GDM1 (cell line): ENCODE measurements at regions not wholly inside any gene's neighbourhood (a gene's known extent, or its start where the extent isn't known, plus 50 kb on each side); places are given as distances from the start of the nearest gene placed in this dataset.
"Not testable (repeated sequence)": the region's sequence is repeated elsewhere in the genome, so short reads cannot be mapped to it uniquely, and the experiment has no call there.

Experiments
- DNase-seq: peaks from one replicate; lab custom pipeline; 2025; lab: John Stamatoyannopoulos, UW

GRCh38 chr20:52008874-52009273 is 182.7 kb downstream of the ZFP64 start:
- no peak for DNase-seq

DNA sequence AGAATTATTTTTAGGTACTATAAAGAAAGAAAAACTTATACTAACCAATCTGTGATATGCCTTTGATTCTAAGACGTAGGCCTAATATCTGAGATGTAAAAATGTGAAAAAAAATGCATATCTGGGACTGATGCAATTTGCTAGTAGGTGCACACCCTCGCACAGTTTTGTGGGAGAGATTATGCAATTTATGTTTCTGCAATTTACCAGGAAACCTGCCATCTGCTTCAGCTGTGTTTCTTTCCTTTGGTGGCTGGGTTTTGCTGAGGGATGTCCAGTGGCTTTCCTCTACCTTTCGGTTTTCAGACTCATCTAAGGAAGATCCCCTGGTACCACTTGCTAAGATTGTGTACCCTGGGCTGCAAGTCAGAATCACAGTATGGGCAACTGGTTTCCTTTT is 186.9 kb downstream of the ZFP64 start:
- DNase-seq = no peak

DNA sequence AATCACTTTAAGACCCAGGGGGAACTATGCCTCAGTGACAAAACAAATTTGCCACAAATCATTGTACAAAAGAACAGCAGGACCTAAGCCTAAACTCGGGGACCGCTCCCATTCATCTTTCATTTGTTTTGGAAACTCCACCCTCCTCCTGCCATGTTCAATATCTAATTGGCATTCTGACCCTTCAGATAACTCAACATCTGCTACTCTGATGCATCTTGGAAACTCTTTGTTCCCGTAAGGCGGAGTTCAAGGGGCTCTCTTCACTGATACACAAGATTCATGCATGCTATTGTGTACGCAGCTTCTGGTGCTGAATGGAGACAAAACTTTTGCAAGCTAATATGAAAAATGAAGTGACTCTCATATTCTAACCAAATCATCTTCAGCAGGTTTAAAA is 187.6 kb downstream of the ZFP64 start:
- DNase-seq = no peak

DNA sequence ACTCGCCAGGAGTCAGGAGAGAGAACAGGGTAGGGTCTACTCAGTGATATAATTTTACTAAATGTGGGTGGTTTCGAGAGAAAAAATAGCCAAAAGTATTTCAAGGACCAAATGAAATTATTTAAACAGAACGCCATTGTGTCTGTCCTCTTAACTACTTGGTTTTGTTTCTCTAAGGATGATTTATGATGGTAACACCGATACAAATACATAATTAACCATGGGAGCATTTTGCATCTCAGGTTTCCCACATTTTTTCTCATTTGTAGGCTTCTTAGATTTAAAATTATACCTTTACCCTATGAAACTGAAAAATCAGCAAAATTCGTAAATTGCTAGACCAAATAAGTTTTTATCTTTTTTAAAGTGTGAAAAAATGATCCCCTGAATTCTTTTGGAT is 188.2 kb downstream of the ZFP64 start:
- no peak for DNase-seq

- DNase-seq = no peak
Observed at GRCh38 chr20:52001999-52002666, 189.4 kb downstream of the ZFP64 start.

GRCh38 chr20:51997281-51997936 is 194.2 kb downstream of the ZFP64 start:
- DNase-seq = not testable (repeated sequence)

DNA sequence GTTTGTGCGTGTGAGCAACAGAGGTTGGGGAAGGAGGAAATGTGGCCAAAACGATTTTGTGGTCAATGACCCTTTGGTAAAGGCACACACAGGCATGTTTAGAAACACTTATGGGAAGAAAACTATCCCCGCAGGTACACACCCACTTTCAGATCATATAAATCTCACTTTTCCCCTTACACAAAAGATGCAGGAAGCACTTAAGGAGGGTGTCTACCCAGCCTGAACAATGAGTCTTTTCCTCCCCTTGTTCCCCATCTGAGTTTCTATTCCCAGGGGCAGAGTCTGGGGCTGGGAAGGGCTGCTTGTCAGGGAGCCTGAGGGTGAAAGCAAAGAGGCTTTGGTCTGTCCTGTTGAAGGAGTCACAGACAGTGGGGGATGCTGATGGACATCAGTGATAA is 193.2 kb upstream of the SALL4 start:
- no peak for DNase-seq

GRCh38 chr20:51994751-51995417 is 192.6 kb upstream of the SALL4 start:
- no peak for DNase-seq

DNA sequence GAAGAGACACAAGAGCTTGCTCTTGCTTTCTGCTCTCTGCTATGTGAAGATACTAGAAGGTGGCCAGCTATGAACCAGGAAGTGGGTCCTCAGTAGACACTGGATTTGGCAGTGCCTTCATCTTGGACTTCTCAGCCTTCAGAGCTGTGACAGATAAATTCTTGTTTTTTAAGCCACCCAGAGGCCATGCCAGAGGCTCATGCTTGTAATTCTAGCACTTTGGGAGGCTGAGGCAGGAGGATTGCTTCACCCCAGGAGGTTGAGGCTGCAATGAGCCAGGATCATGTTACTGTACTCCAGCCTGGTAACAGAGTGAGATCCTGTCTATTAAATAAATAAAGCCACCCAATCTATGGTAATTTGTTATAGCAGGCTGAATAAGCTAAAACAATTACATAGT is 185.5 kb upstream of the SALL4 start:
- no peak for DNase-seq

- DNase-seq = no peak
Observed at GRCh38 chr20:51985013-51985415, 182.7 kb upstream of the SALL4 start.

- DNase-seq = no peak
Observed at GRCh38 chr20:51980277-51980676, 178.0 kb upstream of the SALL4 start.

- DNase-seq = no peak
Observed at GRCh38 chr20:51979226-51979625, 176.9 kb upstream of the SALL4 start.

DNA sequence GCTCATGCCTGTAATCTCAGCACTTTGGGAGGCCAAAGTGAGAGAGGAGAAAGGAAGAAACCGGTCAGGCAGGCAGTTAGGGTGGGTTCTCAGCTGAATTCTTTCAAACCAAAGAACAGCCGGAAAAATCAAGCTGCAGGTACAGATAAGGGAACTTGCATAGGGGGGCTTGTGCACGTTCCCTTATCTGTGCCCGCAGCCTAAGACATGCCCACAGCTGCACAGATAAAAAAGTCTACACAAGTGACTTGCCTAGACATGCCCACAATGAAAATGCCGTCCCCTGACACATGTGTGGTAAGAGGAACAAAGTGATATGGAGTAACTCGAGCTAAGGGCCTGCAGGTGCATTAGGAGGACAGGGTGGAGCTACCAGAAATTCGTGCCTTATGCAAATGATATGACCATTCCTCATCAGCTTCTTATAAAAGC is 175.8 kb upstream of the SALL4 start:
- no peak for DNase-seq

GRCh38 chr20:51972056-51972455 is 169.7 kb upstream of the SALL4 start:
- no peak for DNase-seq

- DNase-seq = no peak
Observed at GRCh38 chr20:51970858-51971257, 168.5 kb upstream of the SALL4 start.

GRCh38 chr20:51969191-51969590 is 166.9 kb upstream of the SALL4 start:
- no peak for DNase-seq

DNA sequence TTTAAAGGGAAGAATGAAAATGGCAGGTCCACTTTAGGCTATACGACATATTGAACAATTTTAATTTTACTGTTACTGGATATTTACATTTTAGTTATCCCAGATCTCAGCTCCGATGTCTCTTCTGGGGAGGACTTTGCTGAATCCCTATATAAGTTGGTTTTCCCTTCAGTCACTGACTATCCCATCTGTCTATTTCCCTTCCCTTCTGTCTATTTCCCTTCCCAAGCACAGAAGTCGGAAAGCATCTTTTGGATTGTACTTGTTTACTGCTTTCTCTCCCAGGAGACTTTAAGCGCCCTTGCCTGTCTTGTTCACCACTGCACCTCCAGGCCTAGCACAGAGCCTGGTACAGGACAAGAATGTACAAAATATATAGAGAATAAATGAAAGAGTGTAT is 165.8 kb upstream of the SALL4 start:
- no peak for DNase-seq

DNA sequence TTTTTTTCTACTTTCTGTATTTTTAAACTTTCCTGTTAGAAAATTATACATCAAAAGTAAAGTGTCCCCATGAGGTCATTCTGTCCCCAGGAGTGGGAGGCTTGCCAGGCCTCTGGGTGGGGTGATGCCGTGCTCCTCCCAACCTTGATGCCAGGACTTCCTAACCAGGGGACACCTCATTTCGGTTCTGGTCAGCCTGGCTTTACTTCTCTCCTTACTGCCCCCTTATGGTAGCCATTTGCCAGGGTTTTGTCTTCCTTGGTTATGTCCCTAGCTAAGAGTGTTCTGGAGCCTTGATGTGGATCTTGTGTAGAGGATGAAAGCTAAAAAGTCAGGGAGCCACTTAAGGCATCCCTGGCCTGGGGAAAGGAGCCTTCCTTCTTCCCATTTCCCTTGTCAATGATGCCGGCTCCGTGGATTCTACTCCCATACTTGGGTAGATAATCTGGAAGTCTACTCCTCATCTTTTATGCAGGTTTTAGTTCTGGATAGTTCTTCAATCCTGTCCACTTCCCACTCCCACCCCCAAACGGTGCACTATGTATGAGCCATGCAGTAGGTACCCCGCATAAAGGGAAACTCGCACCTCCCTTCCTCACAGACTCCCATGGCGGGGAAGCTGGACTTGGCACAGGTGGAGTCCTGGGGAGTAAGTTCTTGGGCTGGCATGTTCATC is 164.1 kb upstream of the SALL4 start:
- DNase-seq = no peak

DNA sequence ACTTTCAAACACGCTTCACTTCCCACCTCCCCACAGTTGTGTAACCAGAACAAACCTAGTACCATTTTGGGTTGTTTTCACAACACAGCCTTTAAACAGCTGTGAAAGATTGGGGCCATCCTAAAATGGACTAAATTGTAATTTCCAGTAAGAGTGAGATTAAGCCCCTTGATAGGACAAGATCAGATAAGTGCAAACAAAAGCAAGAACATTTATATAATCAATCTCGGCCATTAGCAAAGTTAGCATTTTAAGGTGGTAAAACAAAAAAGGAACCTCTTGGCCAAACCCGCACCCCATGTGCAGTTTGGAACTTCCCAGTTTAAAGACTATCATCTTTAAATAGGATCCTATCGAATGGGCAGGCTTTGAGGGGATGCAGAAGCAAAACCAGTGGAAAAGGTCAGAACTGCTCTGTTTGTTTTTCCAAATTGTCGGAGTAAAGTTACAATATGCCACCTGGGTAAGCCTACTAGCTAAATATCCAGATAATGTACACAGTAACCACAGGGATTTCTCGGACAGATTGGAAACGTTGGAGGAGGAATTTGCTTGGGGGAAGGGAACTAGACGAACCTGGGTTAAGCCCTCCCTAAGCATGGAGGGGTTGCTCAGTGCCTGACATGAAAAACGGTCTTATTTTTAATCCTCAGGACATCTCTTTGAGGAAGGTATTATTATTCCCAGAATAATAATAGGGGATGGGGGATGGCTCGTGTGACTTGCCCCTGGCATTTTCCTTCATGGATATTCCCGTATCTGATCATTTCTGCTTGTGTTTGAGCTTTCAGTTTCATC is 159.8 kb upstream of the SALL4 start:
- no peak for DNase-seq

- DNase-seq = no peak
Observed at GRCh38 chr20:51960047-51960675, 157.8 kb upstream of the SALL4 start.

GRCh38 chr20:51959066-51959542 is 156.8 kb upstream of the SALL4 start:
- no peak for DNase-seq
